H54 (cell line): ENCODE measurements at regions not wholly inside any gene's neighbourhood (a gene's known extent, or its start where the extent isn't known, plus 50 kb on each side); places are given as distances from the start of the nearest gene placed in this dataset.
"Not testable (repeated sequence)": the region's sequence is repeated elsewhere in the genome, so short reads cannot be mapped to it uniquely, and the experiment has no call there.

Experiments
- DNase-seq: peaks from one replicate; pipeline ENCODE4 v3.0.0; 2011; ENCODE audit warnings: low spot score, mixed read lengths; ENCODE audit not compliant: insufficient read length
- FAIRE-seq: peaks from 3 replicates; lab custom pipeline; 2011; peaks lifted over from hg19 to GRCh38; lab: Jason Lieb, UNC
- POLR2A ChIP-seq: IDR thresholded peaks from 2 replicates; pipeline ENCODE4 v1.6.1; 2011; ENCODE audit warnings: low read depth, mild to moderate bottlenecking, low read length

- no peak for TF ChIP-seq POLR2A
- FAIRE-seq (no peak), DNase-seq (no peak)
Observed at GRCh38 chr18:42508683-42509296, 553.8 kb downstream of the PIK3C3 start.

- no peak for DNase-seq
- FAIRE-seq: no peak
- TF ChIP-seq POLR2A: no peak
Observed at GRCh38 chr18:42509750-42510415, 554.8 kb downstream of the PIK3C3 start.

GRCh38 chr18:42510540-42510939, 555.5 kb downstream of the PIK3C3 start:
- FAIRE-seq (no peak), DNase-seq (no peak)
- TF ChIP-seq POLR2A: no peak

GRCh38 chr18:42513441-42513840, 558.4 kb downstream of the PIK3C3 start:
- TF ChIP-seq POLR2A: no peak
- FAIRE-seq (no peak), DNase-seq (no peak)

- DNase-seq (no peak), FAIRE-seq (no peak)
- TF ChIP-seq POLR2A: no peak
Observed at GRCh38 chr18:42514512-42514911, 559.5 kb downstream of the PIK3C3 start.

GRCh38 chr18:42517896-42518295, 562.9 kb downstream of the PIK3C3 start:
- DNase-seq: no peak
- no peak for TF ChIP-seq POLR2A
- FAIRE-seq: no peak

- not testable (repeated sequence) for FAIRE-seq, DNase-seq
Observed at GRCh38 chr18:42518331-42518730, 563.3 kb downstream of the PIK3C3 start.

- FAIRE-seq: no peak
- no peak for TF ChIP-seq POLR2A
Observed at GRCh38 chr18:42520138-42520537, 565.1 kb downstream of the PIK3C3 start.

GRCh38 chr18:42525905-42526304, 570.9 kb downstream of the PIK3C3 start:
- FAIRE-seq: no peak
- no peak for TF ChIP-seq POLR2A
- no peak for DNase-seq

More at GRCh38 chr18:42520138-42520537, 565.1 kb downstream of the PIK3C3 start:
- DNase-seq: no peak

GRCh38 chr18:42527766-42528165, 572.7 kb downstream of the PIK3C3 start:
- no peak for DNase-seq
- FAIRE-seq: no peak
- no peak for TF ChIP-seq POLR2A

GRCh38 chr18:42530276-42530675, 575.2 kb downstream of the PIK3C3 start:
- FAIRE-seq: no peak
- no peak for DNase-seq
- TF ChIP-seq POLR2A: no peak

- no peak for TF ChIP-seq POLR2A
- no peak for DNase-seq
- no peak for FAIRE-seq
Observed at GRCh38 chr18:42532119-42532518, 577.1 kb downstream of the PIK3C3 start.

GRCh38 chr18:42533009-42533575, 578.1 kb downstream of the PIK3C3 start:
- no peak for DNase-seq
- TF ChIP-seq POLR2A: no peak

GRCh38 chr18:42533616-42534015, 578.6 kb downstream of the PIK3C3 start:
- DNase-seq: no peak
- TF ChIP-seq POLR2A: no peak
- FAIRE-seq: no peak

More at GRCh38 chr18:42533009-42533575, 578.1 kb downstream of the PIK3C3 start:
- FAIRE-seq: no peak

- no peak for TF ChIP-seq POLR2A
- DNase-seq: no peak
- no peak for FAIRE-seq
Observed at GRCh38 chr18:42534313-42534712, 579.3 kb downstream of the PIK3C3 start.
